ENCODE measurements at regions not wholly inside any gene's neighbourhood (a gene's known extent, or its start where the extent isn't known, plus 50 kb on each side); places are given as distances from the start of the nearest gene placed in this dataset.
"Not testable (repeated sequence)": the region's sequence is repeated elsewhere in the genome, so short reads cannot be mapped to it uniquely, and the experiment has no call there.

DNA sequence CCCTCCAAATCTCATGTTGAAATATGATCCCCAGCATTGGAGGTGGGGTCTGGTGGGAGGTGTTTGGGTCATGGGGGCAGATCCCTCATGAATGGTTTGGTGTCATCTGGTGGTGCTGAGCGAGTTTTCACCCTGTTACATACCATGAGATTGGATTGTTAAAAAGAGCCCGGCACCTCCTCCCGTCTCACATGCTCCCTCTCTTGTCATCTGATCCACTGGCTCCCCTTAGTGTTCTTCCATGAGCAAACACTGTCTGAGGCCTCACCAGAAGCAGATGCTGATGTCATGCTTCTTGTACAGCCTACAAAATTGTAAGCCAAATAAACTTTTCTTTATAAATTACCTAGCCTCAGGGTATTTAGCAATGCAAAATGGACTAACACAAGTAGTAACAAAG is 405.0 kb upstream of the SLC39A10 start:
- Histone ChIP-seq H3K36me3 (no peaks in the 10 kb centered on the region), H3K27me3 (no peaks in the 10 kb centered on the region), H3K4me1 (no peaks in the 10 kb centered on the region), H3K9me3 (no peaks in the 10 kb centered on the region), H3K27ac (no peak overlapping the region), H3K4me3 (no peak overlapping the region)
- WGBS, result 88% methylated on average over 3 of the region's 3 CpGs
- no peak for DNase-seq (ENCODE audit: low spot score in 2 of 2)
- TF ChIP-seq POLR2A (IDR thresholded peaks at IDR 0.05), result no peak
- no peak for TF ChIP-seq EP300 (IDR thresholded peaks at IDR 0.05)
- TF ChIP-seq CTCF (IDR thresholded peaks at IDR 0.05), result no peak
- no peak for TF ChIP-seq POLR2AphosphoS5 (IDR thresholded peaks at IDR 0.05)

DNA sequence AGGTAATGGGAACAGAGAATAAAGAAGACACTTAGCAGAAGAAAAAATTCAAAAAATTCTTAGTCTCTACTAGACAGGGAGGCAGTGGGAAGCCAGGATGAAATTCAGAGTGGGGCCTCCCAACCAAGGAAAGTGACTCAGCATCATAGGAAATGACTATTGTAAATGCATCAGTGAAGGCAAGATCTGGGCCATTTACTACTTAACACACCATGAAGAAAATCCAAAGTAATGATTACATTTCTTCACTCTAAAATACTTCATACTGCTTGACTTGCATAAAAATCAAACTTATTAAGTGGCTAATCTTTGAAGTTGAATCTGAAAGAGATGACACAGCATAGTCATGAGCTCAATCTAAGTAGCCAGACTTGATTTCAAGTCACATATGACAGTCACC is 405.8 kb upstream of the SLC39A10 start:
- TF ChIP-seq POLR2A (IDR thresholded peaks at IDR 0.05) (no peak), CTCF (IDR thresholded peaks at IDR 0.05) (no peak), EP300 (IDR thresholded peaks at IDR 0.05) (no peak), POLR2AphosphoS5 (IDR thresholded peaks at IDR 0.05) (no peak)
- H3K4me3 ChIP-seq, result no peak overlapping the region
- no peak for DNase-seq (ENCODE audit: low spot score in 2 of 2)

GRCh38 chr2:195238826-195239225 is 418.2 kb upstream of the SLC39A10 start:
- 72% methylated on average over 3 of the region's 3 CpGs for WGBS
- H3K9me3 ChIP-seq, result no peaks in the 10 kb centered on the region
- DNase-seq (ENCODE audit: low spot score in 2 of 2), result no peak
- H3K27ac ChIP-seq, result no peak overlapping the region
- H3K4me3 ChIP-seq, result no peak overlapping the region
- no peaks in the 10 kb centered on the region for H3K36me3 ChIP-seq
- no peaks in the 10 kb centered on the region for H3K4me1 ChIP-seq
- TF ChIP-seq CTCF (IDR thresholded peaks at IDR 0.05), result no peak
- no peak for TF ChIP-seq POLR2A (IDR thresholded peaks at IDR 0.05)
- TF ChIP-seq POLR2AphosphoS5 (IDR thresholded peaks at IDR 0.05), result no peak
- TF ChIP-seq EP300 (IDR thresholded peaks at IDR 0.05), result no peak
- H3K27me3 ChIP-seq, result no peaks in the 10 kb centered on the region

More for the DNA sequence above, 405.8 kb upstream of the SLC39A10 start:
- no peaks in the 10 kb centered on the region for H3K27me3 ChIP-seq
- no peaks in the 10 kb centered on the region for H3K4me1 ChIP-seq
- no peaks in the 10 kb centered on the region for H3K36me3 ChIP-seq
- H3K27ac ChIP-seq, result no peak overlapping the region
- no peaks in the 10 kb centered on the region for H3K9me3 ChIP-seq

GRCh38 chr2:195238379-195238778 is 418.6 kb upstream of the SLC39A10 start:
- WGBS, result 9% methylated on average over 1 of the region's 1 CpG
- no peaks in the 10 kb centered on the region for H3K9me3 ChIP-seq
- no peak overlapping the region for H3K4me3 ChIP-seq
- no peak for TF ChIP-seq CTCF (IDR thresholded peaks at IDR 0.05)
- no peak for TF ChIP-seq POLR2A (IDR thresholded peaks at IDR 0.05)
- no peak for TF ChIP-seq EP300 (IDR thresholded peaks at IDR 0.05)
- TF ChIP-seq POLR2AphosphoS5 (IDR thresholded peaks at IDR 0.05), result no peak
- H3K27ac ChIP-seq, result no peak overlapping the region
- H3K4me1 ChIP-seq, result no peaks in the 10 kb centered on the region
- no peak for DNase-seq (ENCODE audit: low spot score in 2 of 2)
- H3K27me3 ChIP-seq, result no peaks in the 10 kb centered on the region
- H3K36me3 ChIP-seq, result no peaks in the 10 kb centered on the region

DNA sequence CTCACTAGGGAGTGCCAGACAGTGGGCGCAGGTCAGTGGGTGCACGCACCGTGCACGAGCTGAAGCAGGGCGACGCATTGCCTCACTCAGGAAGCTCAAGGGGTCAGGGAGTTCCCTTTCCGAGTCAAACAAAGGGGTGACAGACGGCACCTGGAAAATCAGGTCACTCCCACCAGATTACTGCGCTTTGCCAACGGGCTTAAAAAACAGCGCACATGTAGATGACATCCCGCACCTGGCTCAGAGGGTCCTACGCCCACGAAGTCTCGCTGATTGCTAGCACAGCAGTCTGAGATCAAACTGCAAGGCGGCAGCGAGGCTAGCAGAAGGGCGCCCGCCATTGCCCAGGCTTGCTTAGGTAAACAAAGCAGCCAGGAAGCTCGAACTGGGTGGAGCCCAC is 428.5 kb upstream of the SLC39A10 start:
- WGBS, result 95% methylated on average over 14 of the region's 20 CpGs
- not testable (repeated sequence) for H3K27ac ChIP-seq; DNase-seq (ENCODE audit: low spot score in 2 of 2); H3K27me3 ChIP-seq; H3K4me1 ChIP-seq; H3K4me3 ChIP-seq; H3K36me3 ChIP-seq; H3K9me3 ChIP-seq

DNA sequence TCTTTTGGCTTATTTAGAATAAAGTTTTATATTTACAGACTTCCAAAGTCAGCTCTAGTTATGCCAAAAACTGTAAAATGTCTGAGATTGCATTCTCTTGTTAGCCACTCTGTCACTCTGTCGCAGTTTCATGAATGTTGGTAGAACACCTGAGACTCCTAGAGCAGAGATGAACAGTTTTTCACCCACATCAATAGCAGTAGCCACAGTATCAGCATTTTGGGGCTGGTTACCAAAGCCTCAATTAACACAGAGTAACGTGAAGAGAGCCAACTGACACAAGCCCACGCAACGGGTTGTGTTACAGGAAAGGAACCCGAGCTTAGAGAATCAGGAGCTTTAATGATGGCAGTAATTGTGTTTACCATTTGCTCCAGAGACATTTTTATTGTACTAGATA is 443.0 kb upstream of the SLC39A10 start:
- Histone ChIP-seq H3K4me1 (no peaks in the 10 kb centered on the region), H3K27me3 (no peaks in the 10 kb centered on the region), H3K27ac (no peak overlapping the region), H3K4me3 (no peak overlapping the region), H3K9me3 (no peaks in the 10 kb centered on the region), H3K36me3 (no peaks in the 10 kb centered on the region)
- no peak for DNase-seq (ENCODE audit: low spot score in 2 of 2)
- 71% methylated on average over 5 of the region's 5 CpGs for WGBS
- TF ChIP-seq POLR2AphosphoS5 (IDR thresholded peaks at IDR 0.05), result no peak
- TF ChIP-seq EP300 (IDR thresholded peaks at IDR 0.05), result no peak
- TF ChIP-seq CTCF (IDR thresholded peaks at IDR 0.05), result no peak
- no peak for TF ChIP-seq POLR2A (IDR thresholded peaks at IDR 0.05)

Data from suprapubic skin (tissue), 4 donors.